ENCODE measurements at regions not wholly inside any gene's neighbourhood (a gene's known extent, or its start where the extent isn't known, plus 50 kb on each side); places are given as distances from the start of the nearest gene placed in this dataset.

DNA sequence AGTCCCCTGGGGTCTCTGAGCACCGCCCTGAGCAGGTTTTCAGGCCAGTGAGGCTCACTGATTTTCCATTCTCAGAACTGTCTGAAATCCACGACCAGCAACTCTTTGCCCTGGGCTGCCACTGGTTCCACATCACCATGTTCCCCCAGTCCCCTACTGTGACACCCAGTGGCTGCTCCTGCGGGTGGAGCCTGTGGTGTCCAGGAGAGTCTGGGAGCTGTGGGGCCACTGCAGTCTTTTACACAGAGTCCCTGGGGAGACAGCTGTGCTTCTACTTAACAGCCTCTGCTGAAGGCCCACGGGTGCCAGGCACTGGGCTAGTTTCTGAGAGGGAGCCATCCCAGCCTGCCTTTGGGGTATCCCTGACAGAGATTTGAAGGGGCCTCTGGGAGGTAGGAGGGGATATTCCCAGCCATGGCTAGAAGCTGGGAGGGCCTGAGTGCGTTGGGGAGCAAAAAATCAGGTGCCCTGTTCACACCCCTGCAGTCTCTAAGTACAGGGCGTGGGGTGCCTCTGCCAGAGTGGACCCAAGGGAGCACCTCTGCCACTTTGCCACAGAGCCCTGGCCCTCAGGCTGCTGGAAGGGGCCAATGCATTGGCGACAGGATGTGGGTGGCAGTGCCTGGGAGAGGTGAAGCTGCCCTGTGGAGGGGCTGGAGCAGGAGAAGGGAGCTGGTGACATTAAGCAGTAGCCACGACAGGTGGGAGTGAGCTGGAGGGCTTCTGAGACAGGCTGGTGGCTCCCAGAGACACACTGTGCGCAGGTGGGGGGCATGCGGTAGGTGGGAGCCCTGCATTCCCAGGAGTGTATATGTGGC, 200.2 kb upstream of the ZNF536 start:
- no peak overlapping the region for H3K4ac ChIP-seq (replicated peaks; ENCODE audit: insufficient read length, low read depth, low read length)
- peaks cover 10% of the 10 kb centered on the region for H3K23me2 ChIP-seq (ENCODE audit: low read depth, low read length)
- H2BK12ac ChIP-seq (ENCODE audit: low read depth, low read length): no peak overlapping the region
- H3K4me1 ChIP-seq (replicated peaks in 1 of 4; ENCODE audit: control insufficient read depth in 3 of 4, insufficient read depth in 4 of 4, low read length in 3 of 4): peaks cover 0 to 2% (median 0%) of the 10 kb centered on the region in 4 experiments; a peak in 1 of 7 replicates
- H2BK20ac ChIP-seq (ENCODE audit: low read length): no peak overlapping the region
- peaks cover 0 to 5% of the 10 kb centered on the region in 2 experiments; a peak in 2 of 4 replicates for H3K9me3 ChIP-seq (ENCODE audit: insufficient read depth in 2 of 2, low read depth in 1 of 2, low read length in 1 of 2)
- H3K27ac ChIP-seq (ENCODE audit: low read depth, low read length): no peak overlapping the region
- no peak overlapping the region for H3K18ac ChIP-seq (ENCODE audit: extremely low read depth, low read length)
- peaks cover 0 to 2% (median 0%) of the 10 kb centered on the region in 4 experiments; a peak in 1 of 8 replicates for H3K36me3 ChIP-seq (ENCODE audit: control insufficient read depth in 2 of 4, insufficient read depth in 4 of 4, low read length in 3 of 4)
- no peaks in the 10 kb centered on the region for H3K27me3 ChIP-seq (replicated peaks in 1 of 4; ENCODE audit: control insufficient read depth in 3 of 4, extremely low read depth in 1 of 4, insufficient read depth in 3 of 4, low read length in 3 of 4)
- H3K56ac ChIP-seq (replicated peaks; ENCODE audit: insufficient read length, low read depth, low read length): no peak overlapping the region
- H4K5ac ChIP-seq (ENCODE audit: insufficient read length, low read depth, low read length): no peak overlapping the region
- H3K9ac ChIP-seq (replicated peaks in 1 of 4; ENCODE audit: extremely low read depth in 1 of 4, low read depth in 3 of 4, low read length in 3 of 4): no peak overlapping the region
- peaks cover 0 to 11% of the 10 kb centered on the region in 2 experiments for H4K20me1 ChIP-seq (replicated peaks in 1 of 2; ENCODE audit: control insufficient read depth in 1 of 2, insufficient read depth in 2 of 2, low read length in 2 of 2)
- no peak overlapping the region for H3K23ac ChIP-seq (ENCODE audit: insufficient read length)
- no peak overlapping the region for H3K4me2 ChIP-seq (ENCODE audit: insufficient read depth in 1 of 2, low read depth in 2 of 2, low read length in 2 of 2)
- H3K4me3 ChIP-seq (ENCODE audit: extremely low read depth in 1 of 4, insufficient read depth in 2 of 4, low read depth in 3 of 4, low read length in 4 of 4): no peak overlapping the region
- H2BK5ac ChIP-seq (ENCODE audit: low read depth, low read length): no peak overlapping the region
- no peak overlapping the region for H4K91ac ChIP-seq (replicated peaks; ENCODE audit: insufficient read length, low read length)
- H2BK15ac ChIP-seq (ENCODE audit: low read length): no peak overlapping the region
- peak overlapping the region; percentile 47; the same call in 1 of the 2 replicates for H4K8ac ChIP-seq (ENCODE audit: extremely low read depth, insufficient read depth, low read length)
- no peaks in the 10 kb centered on the region for H3K79me2 ChIP-seq (ENCODE audit: control insufficient read depth in 1 of 2, insufficient read depth in 2 of 2, low read length in 2 of 2)
- CTCF ChIA-PET (ENCODE audit: partially characterized antibody): no interaction called here
- DNase-seq (ENCODE audit: low read depth in 1 of 2, low spot score in 2 of 2): no peak
- POLR2A ChIA-PET (ENCODE audit: partially characterized antibody): no interaction called here
- no peak overlapping the region for H2BK120ac ChIP-seq (replicated peaks; ENCODE audit: low read depth, low read length)
- H2AFZ ChIP-seq (ENCODE audit: low read length): no peak overlapping the region
- 78% methylated on average over 10 of the region's 10 CpGs; no CpG with 5 or more reads in 1 of the 2 experiments for WGBS, 2 experiments (ENCODE audit: extremely low coverage in 1 of 2, insufficient coverage in 1 of 2, insufficient read length in 1 of 2, insufficient replicate concordance in 2 of 2, low coverage in 1 of 2, low lambda C conversion rate in 2 of 2, missing lambda C conversion rate in 1 of 2)
- H2AK5ac ChIP-seq (ENCODE audit: low read depth, low read length): no peak overlapping the region
- H3K14ac ChIP-seq (ENCODE audit: insufficient read length): no peak overlapping the region
- FAIRE-seq: no peak
- H3K79me1 ChIP-seq (ENCODE audit: low read depth, low read length): no peaks in the 10 kb centered on the region
- TF ChIP-seq YY1 (IDR thresholded peaks at IDR 0.05; ENCODE audit: low read depth, low read length) (no peak), CREB1 (IDR thresholded peaks at IDR 0.05) (no peak), RFX5 (IDR thresholded peaks at IDR 0.05; ENCODE audit: borderline replicate concordance, low read depth, low read length) (no peak), RXRA (IDR thresholded peaks at IDR 0.05; ENCODE audit: insufficient read depth, low read depth, low read length) (no peak), SP2 (IDR thresholded peaks at IDR 0.05; ENCODE audit: low read length) (no peak), SIX5 (IDR thresholded peaks at IDR 0.05; ENCODE audit: low read depth, low read length) (no peak), SP4 (IDR thresholded peaks at IDR 0.05; ENCODE audit: low read length) (no peak), SIRT6 (IDR thresholded peaks at IDR 0.05; ENCODE audit: low read length) (no peak), CBX8 (IDR thresholded peaks at IDR 0.05; ENCODE audit: borderline replicate concordance, low read depth, low read length) (no peak), HDAC6 (IDR thresholded peaks at IDR 0.05; ENCODE audit: low read depth, low read length) (no peak), POU5F1 (IDR thresholded peaks at IDR 0.05; ENCODE audit: low read depth, low read length) (no peak), TAF7 (optimal IDR thresholded peaks at IDR 0.05; ENCODE audit: borderline replicate concordance, low read depth, low read length) (no peak), BRCA1 (IDR thresholded peaks at IDR 0.05; ENCODE audit: low read depth, low read length) (no peak), ASH2L (IDR thresholded peaks at IDR 0.05; ENCODE audit: low read length) (no peak), GABPA (IDR thresholded peaks at IDR 0.05; ENCODE audit: borderline replicate concordance, insufficient read depth, low read length) (no peak)

Data from H1 (cell line).